DOHH2 (cell line): ENCODE measurements at regions not wholly inside any gene's neighbourhood (a gene's known extent, or its start where the extent isn't known, plus 50 kb on each side); places are given as distances from the start of the nearest gene placed in this dataset.

Experiments used
- H3F3A ChIP-seq: fragments of 200-600 bp; sonication (generic), shearing (Covaris generic); 2 replicates; pipeline ENCODE4 v1.6.0; 2016; ENCODE audit warnings: antibody characterized with exemption, mild to moderate bottlenecking; ENCODE audit not compliant: control insufficient read depth, insufficient read depth
- H3K27ac ChIP-seq: fragments of 200-600 bp; sonication (generic); 2 replicates; pipeline ENCODE4 v1.5.1; 2014; ENCODE audit warnings: low read depth, mild to moderate bottlenecking, low read length, moderate library complexity
- H3K27me3 ChIP-seq: fragments of 200-600 bp; sonication (generic); 2 replicates; pipeline ENCODE4 v1.6.1; 2014; ENCODE audit warnings: mild to moderate bottlenecking, low read length, mixed read lengths; ENCODE audit not compliant: control insufficient read depth
- H3K36me3 ChIP-seq: fragments of 200-600 bp; sonication (generic); 2 replicates; pipeline ENCODE4 v1.6.1; 2014; ENCODE audit warnings: mild to moderate bottlenecking, low read length, moderate library complexity, mixed read lengths; ENCODE audit not compliant: control insufficient read depth
- H3K4me1 ChIP-seq: fragments of 200-600 bp; sonication (generic); 2 replicates; pipeline ENCODE4 v1.6.1; 2014; ENCODE audit warnings: mild to moderate bottlenecking, low read length, mixed read lengths; ENCODE audit not compliant: control insufficient read depth
- H3K4me2 ChIP-seq: fragments of 200-600 bp; sonication (generic); 2 replicates; pipeline ENCODE4 v1.6.0; 2014; ENCODE audit warnings: mild to moderate bottlenecking, low read length, moderate library complexity
- H3K4me3 ChIP-seq: fragments of 200-600 bp; sonication (generic); 2 replicates; pipeline ENCODE4 v1.5.1; 2014; ENCODE audit warnings: mild to moderate bottlenecking, low read length, mixed read lengths
- H3K79me2 ChIP-seq: fragments of 200-600 bp; sonication (generic); 2 replicates; pipeline ENCODE4 v1.6.1; 2014; ENCODE audit warnings: mild to moderate bottlenecking, low read length, mixed read lengths; ENCODE audit not compliant: control insufficient read depth
- H3K9me2 ChIP-seq: fragments of 200-600 bp; sonication (generic); replicated peaks from 2 replicates; pipeline ENCODE4 v1.6.1; 2014; ENCODE audit warnings: mild to moderate bottlenecking, low read length, mixed read lengths; ENCODE audit not compliant: control insufficient read depth
- H3K9me3 ChIP-seq: fragments of 200-600 bp; sonication (generic); 2 replicates; pipeline ENCODE4 v1.6.1; 2014; ENCODE audit warnings: antibody characterized with exemption, low read length, mixed read lengths; ENCODE audit not compliant: control insufficient read depth, insufficient read depth
- H4K20me1 ChIP-seq: fragments of 200-600 bp; sonication (generic); 2 replicates; pipeline ENCODE4 v1.6.0; 2014; ENCODE audit warnings: low read depth, mild to moderate bottlenecking, antibody characterized with exemption, low read length, moderate library complexity; ENCODE audit not compliant: control insufficient read depth, insufficient read depth
- EZH2phosphoT487 ChIP-seq: fragments of 200-600 bp; sonication (generic); IDR thresholded peaks from 2 replicates; pipeline ENCODE4 v1.6.1; 2017; ENCODE audit warnings: borderline replicate concordance, mild to moderate bottlenecking, antibody characterized with exemption, low read length, moderate library complexity, mixed read lengths
- TF ChIP-seq, protein P1 (sequence below): fragments of 200-600 bp; sonication (generic); IDR thresholded peaks from one replicate; pipeline ENCODE4 v1.5.1; 2014; ENCODE audit warnings: antibody characterized with exemption, mild to moderate bottlenecking, low read depth, low read length; ENCODE audit not compliant: poor library complexity, severe bottlenecking

DNA sequence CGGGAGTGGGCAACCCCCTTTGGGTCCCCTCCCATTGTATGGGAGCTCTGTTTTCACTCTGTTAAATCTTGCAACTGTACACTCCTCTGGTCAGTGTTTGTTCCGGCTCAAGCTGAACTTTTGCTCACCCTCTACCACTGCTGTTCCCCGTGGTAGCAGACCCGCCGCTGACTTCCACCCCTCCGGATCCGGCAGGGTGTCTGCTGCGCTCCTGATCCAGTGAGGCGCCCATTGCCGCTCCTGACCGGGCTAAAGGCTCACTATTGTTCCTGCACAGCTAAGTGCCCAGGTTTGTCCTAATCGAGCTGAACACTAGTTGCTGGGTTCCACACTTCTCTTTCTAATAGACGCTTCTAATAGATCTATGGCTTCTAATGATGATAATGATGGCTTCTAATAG, 488.6 kb downstream of the MRPL39 start:
- Histone ChIP-seq H3F3A (no peaks in the 10 kb centered on the region), H3K4me3 (no peak overlapping the region), H3K36me3 (no peaks in the 10 kb centered on the region), H3K9me2 (no peaks in the 10 kb centered on the region), H3K4me1 (no peaks in the 10 kb centered on the region), H3K9me3 (no peaks in the 10 kb centered on the region), H3K79me2 (no peaks in the 10 kb centered on the region), H4K20me1 (no peaks in the 10 kb centered on the region), H3K27ac (no peak overlapping the region), H3K27me3 (no peaks in the 10 kb centered on the region), H3K4me2 (no peak overlapping the region)
- TF ChIP-seq, protein P1, sequence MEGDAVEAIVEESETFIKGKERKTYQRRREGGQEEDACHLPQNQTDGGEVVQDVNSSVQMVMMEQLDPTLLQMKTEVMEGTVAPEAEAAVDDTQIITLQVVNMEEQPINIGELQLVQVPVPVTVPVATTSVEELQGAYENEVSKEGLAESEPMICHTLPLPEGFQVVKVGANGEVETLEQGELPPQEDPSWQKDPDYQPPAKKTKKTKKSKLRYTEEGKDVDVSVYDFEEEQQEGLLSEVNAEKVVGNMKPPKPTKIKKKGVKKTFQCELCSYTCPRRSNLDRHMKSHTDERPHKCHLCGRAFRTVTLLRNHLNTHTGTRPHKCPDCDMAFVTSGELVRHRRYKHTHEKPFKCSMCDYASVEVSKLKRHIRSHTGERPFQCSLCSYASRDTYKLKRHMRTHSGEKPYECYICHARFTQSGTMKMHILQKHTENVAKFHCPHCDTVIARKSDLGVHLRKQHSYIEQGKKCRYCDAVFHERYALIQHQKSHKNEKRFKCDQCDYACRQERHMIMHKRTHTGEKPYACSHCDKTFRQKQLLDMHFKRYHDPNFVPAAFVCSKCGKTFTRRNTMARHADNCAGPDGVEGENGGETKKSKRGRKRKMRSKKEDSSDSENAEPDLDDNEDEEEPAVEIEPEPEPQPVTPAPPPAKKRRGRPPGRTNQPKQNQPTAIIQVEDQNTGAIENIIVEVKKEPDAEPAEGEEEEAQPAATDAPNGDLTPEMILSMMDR: no peak

DNA sequence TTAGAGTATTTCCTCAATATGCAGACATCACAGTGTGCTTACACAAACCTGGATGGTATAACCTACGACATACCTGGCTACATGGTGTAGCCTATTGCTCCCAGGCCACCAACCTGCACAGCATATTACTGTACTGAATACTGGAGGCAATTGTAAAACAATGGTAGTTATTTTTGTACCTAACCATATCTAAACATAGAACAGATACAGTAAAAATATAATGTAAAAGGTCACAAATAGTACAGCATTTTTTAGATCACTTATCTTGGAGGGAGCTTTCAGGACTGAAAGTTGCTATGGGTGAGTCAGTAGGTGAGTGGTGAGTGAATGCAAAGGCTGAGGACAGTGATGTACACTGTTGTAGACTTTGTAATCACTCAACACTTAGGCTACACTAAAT, 492.3 kb downstream of the MRPL39 start:
- Histone ChIP-seq H3K27ac (no peak overlapping the region), H3F3A (no peaks in the 10 kb centered on the region), H3K4me3 (no peak overlapping the region), H3K36me3 (no peaks in the 10 kb centered on the region), H3K79me2 (no peaks in the 10 kb centered on the region), H3K9me3 (no peaks in the 10 kb centered on the region), H3K4me1 (no peaks in the 10 kb centered on the region), H3K4me2 (no peak overlapping the region), H3K9me2 (no peaks in the 10 kb centered on the region), H3K27me3 (no peaks in the 10 kb centered on the region), H4K20me1 (no peaks in the 10 kb centered on the region)
- TF ChIP-seq, protein P1: no peak
- TF ChIP-seq EZH2phosphoT487: no peak

DNA sequence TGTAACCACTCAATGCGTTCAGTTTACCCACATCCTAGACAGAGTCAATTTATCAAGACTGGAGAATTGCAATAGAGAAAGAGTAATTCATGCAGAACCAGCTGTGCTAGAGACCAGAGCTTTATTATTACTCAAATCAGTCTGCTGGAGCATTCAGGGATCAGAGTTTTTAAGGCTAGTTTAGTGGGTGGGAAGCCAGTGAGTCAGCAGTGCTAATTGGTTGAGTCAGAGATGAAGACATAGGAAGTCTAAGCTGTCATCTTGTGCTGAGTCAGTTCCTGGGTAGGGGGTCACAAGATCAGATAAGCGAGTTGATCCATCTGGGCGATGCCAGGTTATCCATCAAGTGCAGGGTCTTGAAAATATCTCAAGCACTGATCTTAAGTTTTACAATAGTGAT, 499.6 kb downstream of the MRPL39 start:
- H3K4me3 ChIP-seq: no peak overlapping the region
- H3K4me2 ChIP-seq: no peak overlapping the region
- no peak for TF ChIP-seq EZH2phosphoT487
- TF ChIP-seq, protein P1: no peak
- H3K4me1 ChIP-seq: no peaks in the 10 kb centered on the region
- no peaks in the 10 kb centered on the region for H3K36me3 ChIP-seq
- no peaks in the 10 kb centered on the region for H3K9me2 ChIP-seq
- no peaks in the 10 kb centered on the region for H3F3A ChIP-seq
- no peak overlapping the region for H3K27ac ChIP-seq
- no peaks in the 10 kb centered on the region for H4K20me1 ChIP-seq
- H3K27me3 ChIP-seq: no peaks in the 10 kb centered on the region
- H3K9me3 ChIP-seq: no peaks in the 10 kb centered on the region
- H3K79me2 ChIP-seq: no peaks in the 10 kb centered on the region
